GM10266 (cell line): ENCODE measurements at regions not wholly inside any gene's neighbourhood (a gene's known extent, or its start where the extent isn't known, plus 50 kb on each side); places are given as distances from the start of the nearest gene placed in this dataset.

Experiments used
- DNase-seq: peaks from one replicate; pipeline ENCODE4 v3.0.0; 2012; ENCODE audit errors: extremely low spot score
- TF ChIP-seq, protein P1 (sequence below): IDR thresholded peaks from 2 replicates; pipeline ENCODE4 v1.5.1; 2012; ENCODE audit warnings: mild to moderate bottlenecking, low read depth; ENCODE audit not compliant: control insufficient read depth, insufficient read depth; ENCODE audit errors: missing control alignments

GRCh38 chr13:85592211-85592610 is 207.0 kb downstream of the SLITRK6 start:
- DNase-seq: no peak
- TF ChIP-seq, protein P1, sequence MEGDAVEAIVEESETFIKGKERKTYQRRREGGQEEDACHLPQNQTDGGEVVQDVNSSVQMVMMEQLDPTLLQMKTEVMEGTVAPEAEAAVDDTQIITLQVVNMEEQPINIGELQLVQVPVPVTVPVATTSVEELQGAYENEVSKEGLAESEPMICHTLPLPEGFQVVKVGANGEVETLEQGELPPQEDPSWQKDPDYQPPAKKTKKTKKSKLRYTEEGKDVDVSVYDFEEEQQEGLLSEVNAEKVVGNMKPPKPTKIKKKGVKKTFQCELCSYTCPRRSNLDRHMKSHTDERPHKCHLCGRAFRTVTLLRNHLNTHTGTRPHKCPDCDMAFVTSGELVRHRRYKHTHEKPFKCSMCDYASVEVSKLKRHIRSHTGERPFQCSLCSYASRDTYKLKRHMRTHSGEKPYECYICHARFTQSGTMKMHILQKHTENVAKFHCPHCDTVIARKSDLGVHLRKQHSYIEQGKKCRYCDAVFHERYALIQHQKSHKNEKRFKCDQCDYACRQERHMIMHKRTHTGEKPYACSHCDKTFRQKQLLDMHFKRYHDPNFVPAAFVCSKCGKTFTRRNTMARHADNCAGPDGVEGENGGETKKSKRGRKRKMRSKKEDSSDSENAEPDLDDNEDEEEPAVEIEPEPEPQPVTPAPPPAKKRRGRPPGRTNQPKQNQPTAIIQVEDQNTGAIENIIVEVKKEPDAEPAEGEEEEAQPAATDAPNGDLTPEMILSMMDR: no peak

- TF ChIP-seq, protein P1: no peak
- no peak for DNase-seq
Measured at GRCh38 chr13:85590231-85590931, 208.8 kb downstream of the SLITRK6 start.

- no peak for DNase-seq
- TF ChIP-seq, protein P1: no peak
Measured at GRCh38 chr13:85589021-85589420, 210.2 kb downstream of the SLITRK6 start.

DNA sequence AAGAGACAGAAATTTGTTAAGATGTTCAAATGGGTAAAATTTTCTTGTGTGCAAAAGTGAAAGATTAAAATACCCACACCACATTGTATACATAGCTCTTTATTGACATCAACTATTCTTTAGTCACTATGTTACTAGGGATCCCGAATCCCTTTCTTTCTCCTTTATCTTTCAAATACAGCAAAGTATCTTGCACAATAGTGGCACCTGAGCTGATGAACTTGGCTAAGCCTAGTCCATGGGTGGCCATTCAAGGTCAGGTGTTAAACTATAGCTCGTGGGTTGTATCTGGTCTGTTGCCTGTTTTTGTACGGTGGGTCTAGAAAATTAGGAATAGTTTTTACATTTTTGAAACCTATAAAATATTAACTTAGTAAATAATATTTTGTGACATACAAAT is 210.9 kb downstream of the SLITRK6 start:
- no peak for DNase-seq
- TF ChIP-seq, protein P1: no peak

- DNase-seq: no peak
- TF ChIP-seq, protein P1: no peak
Measured at GRCh38 chr13:85586856-85587255, 212.4 kb downstream of the SLITRK6 start.

DNA sequence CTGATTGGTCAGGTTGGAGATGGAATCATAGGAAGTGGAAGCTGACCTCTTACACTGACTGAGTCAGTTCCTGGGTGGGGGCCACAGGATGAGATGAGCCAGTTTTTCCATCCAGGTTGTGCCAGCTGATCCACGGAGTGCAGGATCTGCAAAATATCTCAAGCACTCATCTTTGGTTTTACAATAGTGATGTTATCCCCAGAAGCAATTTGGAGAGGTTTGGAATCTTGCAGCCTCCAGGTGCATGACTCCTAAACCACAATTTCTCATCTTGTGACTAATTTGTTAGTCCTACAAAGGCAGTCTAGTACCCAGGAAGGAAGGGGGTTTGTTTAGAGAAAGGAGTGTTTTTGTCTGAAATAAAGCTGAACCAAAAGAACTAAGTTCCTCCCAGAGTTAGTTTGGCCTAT is 212.8 kb downstream of the SLITRK6 start:
- no peak for DNase-seq
- TF ChIP-seq, protein P1: no peak

GRCh38 chr13:85582890-85583289 is 216.3 kb downstream of the SLITRK6 start:
- TF ChIP-seq, protein P1: no peak
- DNase-seq: no peak
